GM19025 (cell line): ENCODE measurements at regions not wholly inside any gene's neighbourhood (a gene's known extent, or its start where the extent isn't known, plus 50 kb on each side); places are given as distances from the start of the nearest gene placed in this dataset.
"Not testable (repeated sequence)": the region's sequence is repeated elsewhere in the genome, so short reads cannot be mapped to it uniquely, and the experiment has no call there.

ENCODE experiments used
- ATAC-seq: cut with Tn5 transposase; IDR thresholded peaks from one replicate; pipeline ENCODE4 v1.9.1; 2021; ENCODE audit warnings: mild to moderate bottlenecking, low read depth, moderate library complexity; ENCODE audit not compliant: unreplicated experiment

DNA sequence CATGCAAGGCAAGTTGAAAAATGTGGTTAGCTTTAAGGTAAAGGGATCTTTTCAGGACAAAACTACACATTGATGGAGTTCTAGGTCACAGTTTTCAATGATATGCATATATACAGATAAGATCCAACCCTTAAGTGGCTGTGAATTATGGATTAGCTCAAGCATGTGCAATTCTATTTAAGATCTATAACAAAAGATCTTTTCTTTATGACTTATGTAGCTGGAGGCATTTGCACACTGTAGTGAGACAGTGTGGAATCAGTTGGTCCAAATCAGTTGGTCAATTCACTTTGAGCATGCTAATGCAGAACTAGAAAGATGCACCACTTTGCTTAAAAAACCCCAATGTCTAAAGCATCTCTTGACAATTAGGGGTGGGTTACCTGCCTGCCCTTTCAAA, 417.1 kb upstream of the ZEB2 start:
- no peak for ATAC-seq

DNA sequence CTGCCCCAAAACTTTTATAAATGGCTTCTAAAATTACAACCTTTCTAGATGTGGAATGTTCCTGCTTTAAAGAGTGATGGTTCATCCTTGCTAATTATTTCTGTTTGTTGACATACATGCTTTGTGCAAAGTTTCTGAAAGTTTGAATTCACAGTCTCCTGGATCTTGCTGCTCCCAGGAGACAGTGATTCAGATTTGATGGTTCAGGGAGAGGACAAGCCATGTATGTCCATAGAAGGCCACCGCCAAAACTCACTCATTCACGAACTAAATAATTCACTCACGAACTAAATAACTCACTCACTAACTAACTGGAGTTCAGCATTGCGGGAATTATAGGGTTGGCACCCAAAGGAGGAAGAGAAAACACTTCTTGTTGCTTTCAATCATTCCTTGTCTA, 416.5 kb upstream of the ZEB2 start:
- ATAC-seq: no peak

DNA sequence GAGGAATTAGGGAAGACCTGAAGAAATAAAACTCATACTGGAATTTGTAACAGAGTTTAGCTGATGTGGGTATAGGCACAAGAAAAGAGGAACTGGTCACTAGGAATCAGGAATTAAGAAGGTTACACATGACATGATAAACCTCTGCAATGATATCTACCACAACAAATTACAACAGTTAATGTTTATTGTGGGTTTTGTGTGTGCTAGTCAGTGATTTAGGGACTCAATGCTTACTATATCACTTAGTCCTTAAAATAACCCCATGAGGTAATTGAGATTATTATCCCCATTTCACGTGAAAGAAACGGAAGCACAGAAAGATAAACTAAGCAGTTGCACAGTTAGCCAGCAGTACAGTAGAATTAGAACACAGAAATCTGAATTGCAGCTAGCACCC, 415.8 kb upstream of the ZEB2 start:
- no peak for ATAC-seq

DNA sequence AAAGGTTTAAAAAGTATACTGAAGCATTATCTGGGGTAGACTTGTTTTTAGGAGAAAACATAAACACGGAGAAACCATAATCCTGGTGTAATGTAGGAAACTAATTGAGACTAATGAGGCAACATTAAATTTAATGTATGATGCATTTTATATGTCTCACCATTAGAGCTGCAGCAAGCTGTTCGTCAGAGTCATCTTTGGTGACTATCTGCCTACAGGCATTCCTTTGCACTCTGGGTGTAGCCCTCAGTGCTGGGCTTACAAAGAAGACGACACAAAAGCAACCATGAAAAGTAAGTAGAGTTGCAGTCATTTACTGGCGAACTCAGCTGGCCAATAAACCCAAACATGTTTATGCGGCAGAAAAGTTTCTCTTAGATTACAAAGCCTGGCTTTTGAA, 415.3 kb upstream of the ZEB2 start:
- ATAC-seq: no peak

DNA sequence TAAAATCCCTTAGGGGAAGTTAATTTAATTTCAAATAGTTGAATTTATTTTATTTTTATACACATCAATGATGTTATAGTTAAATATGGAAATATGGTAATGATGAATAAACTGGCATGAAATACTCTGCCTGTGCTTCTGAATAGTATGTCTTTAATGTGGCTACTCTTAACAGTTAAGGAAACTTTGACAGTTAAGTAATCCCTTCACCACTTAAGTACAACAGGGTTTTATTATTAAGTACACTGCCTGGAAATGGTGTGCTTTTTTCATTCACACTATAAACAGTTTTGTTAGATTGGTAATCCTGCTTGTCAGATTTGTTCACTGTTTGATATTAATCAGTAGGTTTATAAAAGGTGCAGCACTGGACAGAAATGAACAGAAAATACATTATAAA, 412.0 kb upstream of the ZEB2 start:
- no peak for ATAC-seq

DNA sequence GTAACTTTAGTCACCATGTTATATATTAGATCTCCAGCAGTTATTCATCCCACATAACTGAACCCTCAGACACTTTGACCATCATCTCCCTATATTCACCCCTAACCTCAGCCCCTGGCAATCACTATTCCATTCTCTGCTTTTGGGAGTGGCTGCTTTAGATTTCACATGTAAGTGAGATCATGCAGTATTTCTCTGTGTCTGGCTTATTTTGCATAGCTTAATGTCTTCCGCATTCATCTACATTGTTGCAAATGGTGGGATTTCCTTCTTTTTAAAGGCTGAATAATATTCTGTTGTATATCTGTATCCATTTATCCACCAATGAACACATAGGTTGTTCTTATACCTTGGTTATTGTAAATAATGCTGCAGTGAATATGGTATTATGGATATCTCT, 411.6 kb upstream of the ZEB2 start:
- no peak for ATAC-seq

DNA sequence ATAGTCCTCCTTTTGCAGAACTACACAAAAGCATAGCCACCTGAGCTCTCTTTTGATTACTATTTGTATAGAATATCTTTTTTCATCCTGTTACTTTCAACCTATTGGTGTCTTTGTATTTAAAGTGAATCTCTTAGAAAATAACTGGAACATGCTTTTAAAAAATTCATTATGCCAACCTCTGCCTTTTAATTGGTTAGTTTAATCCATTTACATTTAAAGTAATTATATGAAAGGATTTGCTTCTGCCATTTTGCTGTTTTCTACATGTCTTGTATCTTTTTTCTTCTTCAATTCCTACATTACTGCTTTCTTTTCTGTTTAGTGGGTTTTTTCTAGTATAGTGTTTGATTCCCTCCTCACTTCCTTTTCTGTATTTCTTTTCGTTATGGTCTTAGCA, 407.5 kb upstream of the ZEB2 start:
- ATAC-seq: no peak

DNA sequence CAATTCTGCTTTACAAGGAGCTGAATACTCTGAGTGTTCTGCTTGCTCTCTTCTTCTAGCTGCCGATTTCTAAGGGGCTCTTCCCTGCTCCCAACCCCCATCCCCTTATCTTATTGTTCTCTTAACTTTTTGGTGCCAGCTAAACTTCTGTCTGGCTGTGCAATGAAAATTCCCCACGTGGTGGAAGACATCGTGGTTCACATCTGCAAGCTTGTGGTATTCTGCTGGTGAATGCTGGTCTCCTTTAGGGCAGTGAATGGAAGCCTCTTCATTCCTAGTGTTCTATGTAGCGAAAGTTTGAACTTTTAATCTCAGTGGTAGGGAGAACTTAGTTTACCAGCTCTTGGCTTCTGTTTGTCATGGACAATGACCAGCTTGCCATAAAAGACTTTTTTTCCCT, 406.0 kb upstream of the ZEB2 start:
- no peak for ATAC-seq

DNA sequence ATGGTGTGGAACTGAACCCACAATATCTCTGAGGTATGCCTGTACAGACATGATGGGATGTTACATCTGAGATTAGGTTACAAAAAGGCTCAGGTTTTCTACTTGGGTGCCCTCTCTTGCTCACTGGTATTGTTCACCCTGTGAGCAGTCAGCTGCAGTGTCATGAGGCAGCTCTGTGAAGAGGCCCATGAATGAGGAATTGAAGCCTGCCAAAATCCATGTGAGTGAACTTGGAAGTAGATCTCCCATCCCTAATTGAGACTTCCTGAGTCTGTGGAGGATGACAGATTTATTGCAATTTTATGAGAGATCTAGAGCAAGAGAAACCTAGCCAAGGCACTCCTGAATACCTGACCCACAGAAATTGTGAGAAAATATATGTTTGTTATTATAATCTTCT, 404.9 kb upstream of the ZEB2 start:
- no peak for ATAC-seq

DNA sequence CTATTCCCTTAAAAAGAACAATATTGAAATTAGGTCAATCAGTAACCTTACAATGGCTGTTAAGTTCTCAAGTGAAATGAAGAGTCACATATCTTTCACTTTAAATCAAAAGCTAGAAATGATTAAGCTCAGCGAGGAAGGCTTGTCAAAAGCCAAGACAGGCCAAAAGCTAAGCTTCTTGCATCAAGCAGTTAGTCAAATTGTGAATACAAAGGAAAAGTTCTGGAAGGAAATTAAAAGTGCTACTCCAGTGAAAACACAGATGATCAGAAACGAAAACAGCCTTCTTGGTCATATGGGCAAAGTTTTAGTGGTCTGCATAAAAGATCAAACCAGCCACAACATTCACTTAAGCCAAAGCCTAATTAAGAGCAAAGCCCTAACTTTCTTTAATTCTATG, 402.6 kb upstream of the ZEB2 start:
- ATAC-seq: no peak

DNA sequence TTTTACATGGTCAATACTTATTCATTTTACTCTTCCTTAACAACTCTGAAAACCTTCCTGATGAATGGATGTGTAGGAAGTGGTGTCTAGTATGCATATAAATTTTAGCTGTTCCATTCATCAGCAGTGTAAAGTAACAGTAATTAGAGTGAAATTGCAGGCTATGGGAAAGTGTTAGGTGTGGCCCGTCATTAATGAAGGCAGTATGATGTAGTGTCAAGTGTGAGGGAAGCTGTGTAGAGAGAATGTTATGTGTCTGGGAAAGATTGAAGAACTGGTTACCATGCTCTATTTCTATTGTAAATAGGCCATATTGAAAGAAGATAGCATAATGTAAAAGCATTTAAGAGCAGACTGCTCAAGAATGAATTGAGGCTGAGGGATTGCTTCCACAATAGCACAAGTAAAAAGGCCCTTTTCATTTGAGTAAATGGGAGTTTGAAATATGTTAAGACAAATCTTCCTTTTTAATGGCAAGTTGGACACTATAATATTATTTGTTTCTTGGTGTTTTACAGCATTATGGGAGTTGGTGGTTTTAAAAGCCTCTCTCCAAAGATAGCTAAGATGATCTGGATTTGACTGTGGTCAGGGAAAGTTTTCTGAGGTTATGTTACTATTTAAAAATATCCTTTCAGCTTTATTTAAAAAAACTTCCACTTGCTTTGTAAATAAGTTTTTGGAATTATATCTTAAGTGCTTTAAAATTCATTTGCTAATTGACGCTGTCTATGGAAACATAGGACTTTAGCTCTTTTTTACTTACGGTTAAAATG, 401.0 kb upstream of the ZEB2 start:
- no peak for ATAC-seq

DNA sequence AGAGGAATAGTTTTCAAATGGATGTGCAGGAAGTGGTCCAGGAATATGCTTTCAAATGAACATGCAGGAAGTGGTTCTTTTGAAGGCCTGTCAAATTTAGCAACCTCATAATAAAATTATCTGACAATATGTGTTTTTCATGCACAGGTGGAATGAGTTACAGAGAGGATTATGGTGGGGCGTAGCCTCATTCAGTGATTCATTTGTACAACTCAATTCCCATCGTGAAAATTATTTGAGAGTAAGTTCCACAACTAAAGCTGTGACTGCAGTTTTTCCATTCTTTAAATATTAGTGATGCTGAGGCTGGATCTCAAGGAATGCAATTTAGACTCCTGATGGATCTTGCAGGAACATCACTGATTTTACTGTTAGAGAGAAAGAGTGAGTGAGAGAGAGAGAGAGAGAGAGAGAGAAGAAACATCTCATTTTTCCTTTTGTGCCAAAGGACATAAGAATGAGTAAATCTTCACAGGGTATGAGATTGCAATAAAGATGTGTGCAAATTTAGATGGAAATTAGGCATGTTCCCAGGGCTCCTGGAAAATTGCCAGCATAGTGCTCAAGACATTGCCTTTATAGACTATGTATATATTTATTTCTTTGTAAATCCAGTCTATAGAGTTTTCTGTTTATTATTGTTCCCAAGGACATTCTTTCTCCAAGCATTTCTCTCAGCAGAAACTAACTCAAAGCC, 394.9 kb upstream of the ZEB2 start:
- no peak for ATAC-seq

DNA sequence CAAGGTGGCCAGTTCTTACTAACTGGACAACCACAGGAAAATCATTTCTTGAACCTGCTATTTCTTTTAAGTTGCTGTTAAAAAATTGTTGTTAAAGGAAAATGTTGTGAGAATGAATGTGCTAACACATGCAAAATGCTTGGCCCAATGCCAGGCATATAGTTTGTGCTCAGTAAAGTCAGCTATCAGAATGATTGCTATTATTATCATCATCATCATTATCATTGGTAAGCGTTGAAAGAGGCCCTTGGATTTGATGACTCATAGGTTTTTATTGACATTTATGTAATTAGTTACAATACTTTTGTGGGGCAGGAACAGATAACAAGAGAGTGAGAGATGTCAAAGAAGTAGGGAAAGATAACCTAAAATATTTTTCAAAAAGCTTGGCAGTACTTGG, 394.2 kb upstream of the ZEB2 start:
- no peak for ATAC-seq

DNA sequence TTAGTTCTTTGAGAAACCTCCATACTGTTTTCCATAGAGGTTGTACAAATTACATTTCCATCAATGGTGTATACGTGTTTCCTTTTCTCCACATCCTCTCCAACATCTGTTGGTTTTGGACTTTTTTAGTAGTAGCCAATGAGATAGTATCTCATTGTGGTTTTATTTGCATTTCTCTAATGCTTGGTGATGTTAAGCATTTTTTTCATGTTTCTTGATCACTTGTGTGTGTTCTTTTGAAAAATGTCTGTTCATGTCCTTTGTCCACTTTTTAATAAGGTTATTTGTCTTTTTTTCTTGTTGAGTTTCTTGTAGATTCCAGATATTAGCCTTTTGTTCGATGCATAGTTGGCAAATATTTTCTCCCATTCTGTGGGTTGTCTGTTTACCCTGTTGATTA, 392.3 kb upstream of the ZEB2 start:
- no peak for ATAC-seq

DNA sequence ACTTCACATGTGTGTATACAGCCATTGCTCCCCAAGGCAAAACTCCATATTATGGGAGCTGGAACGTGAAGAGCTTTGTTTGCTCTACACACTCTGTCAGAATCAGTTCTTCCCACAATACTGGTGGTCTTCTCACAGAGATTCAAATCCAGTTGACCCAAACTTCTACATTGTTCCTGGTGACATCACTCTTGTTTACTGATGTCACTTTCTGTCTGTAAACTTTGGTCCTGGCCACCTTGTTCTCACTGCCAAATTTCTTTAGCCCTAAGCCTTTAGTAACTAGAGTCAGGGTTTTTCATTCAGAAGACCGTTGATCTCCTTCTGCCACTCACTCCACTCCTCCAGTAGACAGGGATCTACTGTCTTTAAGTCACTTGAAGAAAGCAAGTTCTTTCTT, 386.0 kb upstream of the ZEB2 start:
- ATAC-seq: no peak

DNA sequence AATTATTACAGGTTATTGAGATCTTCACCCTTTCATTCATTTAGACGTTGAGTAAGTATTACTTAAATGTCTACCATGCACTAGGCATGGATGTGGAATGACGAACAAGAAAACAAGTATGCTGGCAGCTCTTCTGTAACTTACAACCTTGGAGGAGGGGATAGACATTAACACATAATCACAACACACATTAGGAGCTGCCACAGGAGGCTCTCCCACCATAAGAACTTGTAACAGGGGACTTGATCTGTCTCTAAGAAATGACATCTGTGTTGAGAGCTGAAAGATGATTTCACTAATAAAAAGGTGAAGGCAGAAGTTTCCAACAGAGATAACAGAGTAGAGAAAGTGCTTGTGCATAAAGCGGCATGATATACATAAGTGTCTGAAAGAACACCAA, 384.7 kb upstream of the ZEB2 start:
- no peak for ATAC-seq

DNA sequence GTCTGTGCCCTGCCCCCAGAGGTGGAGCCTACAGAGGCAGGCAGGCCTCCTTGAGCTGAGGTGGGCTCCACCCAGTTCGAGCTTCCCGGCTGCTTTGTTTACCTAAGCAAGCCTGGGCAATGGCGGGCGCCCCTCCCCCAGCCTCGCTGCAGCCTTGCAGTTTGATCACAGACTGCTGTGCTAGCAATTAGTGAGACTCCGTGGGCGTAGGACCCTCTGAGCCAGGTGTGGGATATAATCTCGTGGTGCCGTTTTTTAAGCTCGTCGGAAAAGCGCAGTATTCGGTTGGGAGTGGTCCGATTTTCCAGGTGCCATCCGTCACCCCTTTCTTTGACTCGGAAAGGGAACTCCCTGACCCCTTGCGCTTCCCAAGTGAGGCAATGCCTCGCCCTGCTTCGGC, 383.1 kb upstream of the ZEB2 start:
- not testable (repeated sequence) for ATAC-seq

DNA sequence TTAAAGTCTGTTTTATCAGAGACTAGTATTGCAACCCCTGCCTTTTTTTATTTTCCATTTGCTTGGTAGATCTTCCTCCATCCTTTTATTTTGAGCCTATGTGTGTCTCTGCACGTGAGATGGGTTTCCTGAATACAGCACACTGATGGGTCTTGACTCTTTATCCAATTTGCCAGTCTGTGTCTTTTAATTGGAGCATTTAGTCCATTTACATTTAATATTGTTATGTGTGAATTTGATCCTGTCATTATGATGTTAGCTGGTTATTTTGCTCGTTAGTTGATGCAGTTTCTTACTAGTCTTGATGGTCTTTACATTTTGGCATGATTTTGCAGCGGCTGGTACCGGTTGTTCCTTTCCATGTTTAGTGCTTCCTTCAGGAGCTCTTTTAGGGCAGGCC, 381.5 kb upstream of the ZEB2 start:
- not testable (repeated sequence) for ATAC-seq

DNA sequence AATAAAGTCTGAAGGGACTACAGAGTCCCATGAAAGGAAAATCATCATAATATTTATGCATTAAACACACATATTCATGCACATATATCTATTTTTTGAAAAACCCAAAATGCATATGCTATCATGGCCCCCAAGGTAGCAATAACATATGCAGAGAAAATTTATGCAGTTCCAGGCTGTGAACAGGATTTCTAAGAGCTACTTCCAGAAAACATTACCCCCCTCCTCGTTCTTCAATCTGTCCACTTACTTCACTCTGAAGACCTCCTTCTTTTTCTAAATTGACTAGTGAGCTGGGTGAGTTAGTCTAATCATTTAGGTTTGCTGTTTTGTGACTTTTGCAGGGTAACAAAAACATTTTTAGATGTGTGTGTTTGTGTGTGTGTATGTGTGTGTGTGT, 376.4 kb upstream of the ZEB2 start:
- ATAC-seq: no peak

DNA sequence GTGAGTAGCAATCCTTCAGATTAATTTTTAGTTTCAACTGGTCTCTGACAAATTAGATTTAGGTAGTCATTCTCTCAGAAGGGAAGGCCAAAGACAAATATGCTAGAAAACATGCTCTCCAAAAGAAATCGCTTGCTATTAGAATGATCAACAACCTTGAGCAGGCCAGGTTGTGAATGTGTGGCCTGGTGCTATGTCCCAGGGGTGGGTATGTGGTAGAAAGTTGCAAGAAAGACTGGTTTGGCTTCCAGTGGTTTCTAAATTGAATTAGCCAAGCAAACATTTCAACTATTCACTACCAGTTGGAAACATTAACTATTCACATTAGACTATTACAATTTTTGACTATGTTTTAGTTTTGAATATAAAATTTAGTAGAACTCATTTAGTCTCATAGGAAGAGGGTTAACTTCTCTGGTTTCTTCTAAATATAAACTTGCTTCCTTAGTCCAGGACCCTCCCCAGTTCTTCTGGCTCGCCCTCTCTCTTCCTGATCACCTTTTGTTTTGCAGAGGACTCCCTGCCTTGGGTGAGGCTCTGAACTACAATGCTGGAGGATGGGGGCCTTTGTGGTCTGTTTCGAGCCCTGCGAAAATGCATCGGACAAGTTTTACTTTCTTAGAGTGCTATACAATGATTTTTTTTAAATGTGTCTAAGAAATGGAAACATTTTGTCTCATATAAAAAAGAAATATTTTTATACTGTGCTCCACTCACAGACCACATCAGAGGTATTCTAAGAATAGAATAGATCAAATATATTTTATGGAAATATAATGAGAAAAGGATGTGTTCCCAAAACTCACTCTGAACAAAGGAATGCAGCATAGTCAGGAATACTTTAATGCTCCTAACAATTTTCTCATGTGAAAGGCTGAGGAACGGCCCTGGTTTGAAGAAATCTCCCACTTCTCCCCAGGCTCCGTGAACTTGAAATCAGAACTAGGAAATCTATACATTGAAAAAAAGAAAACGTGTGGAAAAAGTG, 375.0 kb upstream of the ZEB2 start:
- no peak for ATAC-seq

DNA sequence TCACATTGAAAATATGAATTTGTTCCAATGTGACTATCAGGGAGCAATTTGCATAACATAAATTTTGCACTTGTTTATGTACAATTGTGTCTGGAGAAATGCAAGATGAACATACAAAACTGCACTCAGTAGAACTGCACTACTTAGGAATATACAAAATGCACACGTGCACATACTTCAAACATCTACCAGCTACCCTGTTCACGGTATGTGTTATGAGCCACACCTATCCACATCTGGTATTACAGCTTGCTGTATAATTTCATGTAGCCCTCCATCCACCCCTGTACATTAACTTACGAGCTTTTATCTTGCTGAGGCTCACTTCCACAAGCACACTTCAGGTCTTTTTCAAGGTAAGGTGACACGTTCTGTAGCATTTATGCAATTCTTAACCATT, 373.5 kb upstream of the ZEB2 start:
- ATAC-seq: no peak
